ENCODE measurements at regions not wholly inside any gene's neighbourhood (a gene's known extent, or its start where the extent isn't known, plus 50 kb on each side); places are given as distances from the start of the nearest gene placed in this dataset.
A peak's percentile ranks its signal among the peaks of the same experiment; 100 is the strongest.
"Not testable (repeated sequence)": the region's sequence is repeated elsewhere in the genome, so short reads cannot be mapped to it uniquely, and the experiment has no call there.

DNA sequence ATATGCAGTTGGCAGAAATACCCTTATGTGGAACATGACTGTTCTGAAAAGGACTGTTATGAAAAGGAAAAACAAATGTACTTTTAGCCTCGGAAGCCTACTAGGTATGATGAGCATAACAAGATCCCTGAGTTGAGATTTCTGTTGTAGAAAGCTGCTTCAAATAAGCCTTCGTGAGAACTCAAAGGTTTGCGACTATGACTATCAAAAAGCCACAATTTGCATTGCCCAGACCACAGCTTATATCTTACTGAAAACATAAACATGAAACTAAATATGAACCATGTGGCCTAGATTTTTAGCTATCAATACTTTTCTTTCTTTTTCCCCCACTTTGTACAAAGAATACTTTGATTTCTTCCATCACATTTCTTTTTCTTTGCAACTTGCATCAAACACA, 398.2 kb upstream of the LCORL start:
- FAIRE-seq = peak; percentile 32
- TF ChIP-seq, protein P1, sequence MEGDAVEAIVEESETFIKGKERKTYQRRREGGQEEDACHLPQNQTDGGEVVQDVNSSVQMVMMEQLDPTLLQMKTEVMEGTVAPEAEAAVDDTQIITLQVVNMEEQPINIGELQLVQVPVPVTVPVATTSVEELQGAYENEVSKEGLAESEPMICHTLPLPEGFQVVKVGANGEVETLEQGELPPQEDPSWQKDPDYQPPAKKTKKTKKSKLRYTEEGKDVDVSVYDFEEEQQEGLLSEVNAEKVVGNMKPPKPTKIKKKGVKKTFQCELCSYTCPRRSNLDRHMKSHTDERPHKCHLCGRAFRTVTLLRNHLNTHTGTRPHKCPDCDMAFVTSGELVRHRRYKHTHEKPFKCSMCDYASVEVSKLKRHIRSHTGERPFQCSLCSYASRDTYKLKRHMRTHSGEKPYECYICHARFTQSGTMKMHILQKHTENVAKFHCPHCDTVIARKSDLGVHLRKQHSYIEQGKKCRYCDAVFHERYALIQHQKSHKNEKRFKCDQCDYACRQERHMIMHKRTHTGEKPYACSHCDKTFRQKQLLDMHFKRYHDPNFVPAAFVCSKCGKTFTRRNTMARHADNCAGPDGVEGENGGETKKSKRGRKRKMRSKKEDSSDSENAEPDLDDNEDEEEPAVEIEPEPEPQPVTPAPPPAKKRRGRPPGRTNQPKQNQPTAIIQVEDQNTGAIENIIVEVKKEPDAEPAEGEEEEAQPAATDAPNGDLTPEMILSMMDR (IDR thresholded peaks at IDR 0.05; ENCODE audit: insufficient read depth, missing control alignments) = no peak
- DNase-seq (ENCODE audit: insufficient read length, low spot score) = no peak

DNA sequence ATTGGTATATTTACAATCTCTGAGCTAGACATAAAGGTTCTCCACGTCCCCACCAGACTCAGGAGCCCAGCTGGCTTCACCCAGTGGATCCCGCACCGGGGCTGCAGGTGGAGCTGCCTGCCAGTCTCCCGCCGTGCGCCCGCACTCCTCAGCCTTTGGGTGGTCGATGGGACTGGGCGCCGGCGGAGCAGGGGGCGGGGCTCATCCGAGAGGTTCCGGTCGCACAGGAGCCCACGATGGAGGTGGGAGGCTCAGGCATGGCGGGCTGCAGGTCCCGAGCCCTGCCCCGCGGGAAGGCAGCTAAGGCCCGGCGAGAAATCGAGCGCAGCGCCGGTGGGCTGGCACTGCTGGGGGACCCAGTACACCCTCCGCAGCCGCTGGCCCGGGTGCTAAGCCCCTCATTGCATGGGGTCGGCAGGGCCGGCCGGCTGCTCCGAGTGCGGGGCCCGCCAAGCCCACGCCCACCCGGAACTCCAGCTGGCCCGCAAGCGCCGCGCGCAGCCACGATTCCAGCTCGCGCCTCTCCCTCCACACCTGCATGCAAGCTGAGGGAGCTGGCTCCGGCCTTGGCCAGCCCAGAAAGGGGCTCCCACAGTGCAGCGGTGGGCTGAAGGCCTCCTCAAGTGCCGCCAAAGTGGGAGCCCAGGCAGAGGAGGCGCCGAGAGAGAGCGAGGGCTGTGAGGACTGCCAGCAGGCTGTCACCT, 396.8 kb upstream of the LCORL start:
- not testable (repeated sequence) for DNase-seq (ENCODE audit: insufficient read length, low spot score); FAIRE-seq

DNA sequence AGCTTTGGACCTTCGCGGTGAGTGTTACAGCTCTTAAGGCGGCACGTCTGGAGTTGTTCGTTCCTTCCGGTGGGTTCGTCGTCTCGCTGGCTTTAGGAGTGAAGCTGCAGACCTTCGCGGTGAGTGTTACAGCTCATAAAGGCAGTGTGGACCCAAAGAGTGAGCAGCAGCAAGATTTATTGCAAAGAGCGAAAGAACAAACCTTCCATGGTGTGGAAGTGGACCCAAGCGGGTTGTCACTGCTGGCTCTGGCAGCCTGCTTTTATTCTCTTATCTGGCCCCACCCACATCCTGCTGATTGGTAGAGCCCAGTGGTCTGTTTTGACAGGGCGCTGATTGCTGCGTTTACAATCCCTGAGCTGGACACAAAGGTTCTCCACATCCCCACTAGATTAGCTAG, 396.1 kb upstream of the LCORL start:
- not testable (repeated sequence) for FAIRE-seq; DNase-seq (ENCODE audit: insufficient read length, low spot score)

DNA sequence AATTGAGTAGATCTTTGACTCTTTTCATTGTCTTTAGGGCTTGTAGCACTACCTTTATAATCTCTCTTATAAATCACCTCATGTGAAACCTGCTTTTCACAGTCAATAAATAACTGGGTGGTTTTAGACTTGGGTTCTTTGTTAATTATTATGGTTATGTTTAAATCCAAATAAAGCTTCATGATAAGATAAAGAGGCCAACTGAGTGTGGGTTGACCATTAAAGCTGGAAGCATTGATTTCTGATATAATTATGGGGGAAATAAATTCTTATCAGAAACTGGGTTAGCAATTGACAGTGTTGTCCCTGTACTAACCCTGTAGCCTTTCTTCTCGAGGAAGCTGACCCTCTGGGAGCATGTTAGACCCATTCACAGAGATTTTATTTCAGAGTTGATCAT, 384.7 kb upstream of the LCORL start:
- TF ChIP-seq, protein P1 (IDR thresholded peaks at IDR 0.05; ENCODE audit: insufficient read depth, missing control alignments) = no peak
- no peak for DNase-seq (ENCODE audit: insufficient read length, low spot score)
- FAIRE-seq = no peak

DNA sequence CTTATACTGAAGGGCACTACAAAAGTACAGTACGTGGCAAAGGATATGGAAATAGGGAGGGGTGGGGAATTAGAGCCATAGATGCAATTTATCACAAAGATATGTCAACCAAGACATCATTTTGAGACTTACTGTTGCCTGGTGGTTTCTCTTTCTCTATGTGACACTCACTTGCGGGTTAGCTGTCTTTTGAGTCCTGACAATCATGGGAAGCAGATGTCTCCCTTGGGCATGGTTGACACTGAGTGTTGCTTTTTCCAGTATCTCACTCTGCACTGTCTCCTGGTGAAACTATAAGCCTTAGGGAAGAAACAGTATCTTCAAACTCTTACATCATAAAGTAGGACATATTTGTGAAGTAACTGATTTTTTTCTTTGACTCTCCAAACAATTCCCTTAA, 383.5 kb upstream of the LCORL start:
- FAIRE-seq (no peak), DNase-seq (ENCODE audit: insufficient read length, low spot score) (no peak)
- TF ChIP-seq, protein P1 (IDR thresholded peaks at IDR 0.05; ENCODE audit: insufficient read depth, missing control alignments) = no peak

DNA sequence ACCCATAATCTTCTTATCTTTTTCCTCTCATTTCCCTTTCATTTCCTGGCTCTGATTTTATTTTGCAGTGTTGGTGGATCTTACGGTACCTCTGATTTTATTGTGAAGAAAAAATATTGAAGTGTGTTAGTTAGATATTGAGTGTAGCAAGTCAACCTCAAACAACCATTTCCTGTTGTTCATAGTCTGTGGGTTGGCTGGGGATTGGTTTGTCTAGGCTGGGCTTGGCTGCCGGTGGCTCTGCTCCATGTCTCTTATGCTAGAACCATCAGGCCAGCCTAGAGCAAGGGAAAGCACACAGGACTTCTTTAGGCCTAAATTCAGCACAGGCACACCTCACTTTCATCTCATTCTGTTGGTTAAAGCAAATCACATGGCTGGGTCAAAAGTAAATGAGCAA, 383.1 kb upstream of the LCORL start:
- FAIRE-seq = no peak
- no peak for DNase-seq (ENCODE audit: insufficient read length, low spot score)
- TF ChIP-seq, protein P1 (IDR thresholded peaks at IDR 0.05; ENCODE audit: insufficient read depth, missing control alignments) = no peak

DNA sequence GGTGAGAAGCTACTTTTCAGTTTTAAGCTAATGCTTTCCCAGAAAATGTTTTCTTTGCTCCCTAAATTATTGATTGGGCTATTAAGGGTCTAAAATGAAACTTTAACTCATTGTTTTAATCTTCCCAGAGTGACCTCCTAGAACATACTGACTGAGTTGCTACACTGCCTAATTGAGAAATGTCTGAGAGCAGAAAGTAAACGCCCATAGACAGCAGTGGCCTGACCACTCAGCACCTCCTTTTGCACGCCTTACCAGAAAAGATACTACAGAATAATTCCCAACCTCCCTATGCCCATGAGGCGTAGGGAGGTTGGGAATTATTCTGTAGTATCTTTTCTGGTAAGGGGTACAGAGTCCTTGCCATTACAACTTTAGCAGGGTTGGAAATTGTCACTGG, 381.8 kb upstream of the LCORL start:
- FAIRE-seq (no peak), DNase-seq (ENCODE audit: insufficient read length, low spot score) (no peak)
- TF ChIP-seq, protein P1 (IDR thresholded peaks at IDR 0.05; ENCODE audit: insufficient read depth, missing control alignments) = no peak

DNA sequence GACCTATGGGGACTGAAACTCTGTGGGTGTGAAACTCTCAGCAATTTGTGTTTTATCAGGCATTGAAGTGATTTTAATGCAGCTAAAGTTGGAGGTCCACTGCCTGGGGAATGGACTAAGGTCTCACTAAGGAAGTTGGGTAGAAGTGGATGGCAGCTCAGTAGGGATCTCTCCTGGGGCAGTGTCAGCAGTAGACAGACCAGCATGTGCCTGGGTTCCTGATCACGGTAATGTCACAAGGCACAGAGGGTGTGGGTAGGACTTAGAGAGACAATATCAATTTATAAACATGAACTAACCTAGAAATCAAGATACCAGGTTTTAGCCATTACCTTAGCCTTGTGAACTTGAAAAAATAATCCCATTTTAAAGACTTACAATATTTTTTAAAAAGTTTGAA, 380.3 kb upstream of the LCORL start:
- TF ChIP-seq, protein P1 (IDR thresholded peaks at IDR 0.05; ENCODE audit: insufficient read depth, missing control alignments) = no peak
- FAIRE-seq (no peak), DNase-seq (ENCODE audit: insufficient read length, low spot score) (no peak)
